SKM-1 (cell line): ENCODE measurements at regions not wholly inside any gene's neighbourhood (a gene's known extent, or its start where the extent isn't known, plus 50 kb on each side); places are given as distances from the start of the nearest gene placed in this dataset.

Source experiments
- DNase-seq: peaks from one replicate; lab custom pipeline; 2025; ENCODE audit not compliant: unreplicated experiment; lab: John Stamatoyannopoulos, UW

GRCh38 chr2:139963863-139964355 is 1183.7 kb upstream of the NXPH2 start:
- DNase-seq: no peak

GRCh38 chr2:139949242-139949972 is 1169.2 kb upstream of the NXPH2 start:
- DNase-seq: no peak

- no peak for DNase-seq
Observed at GRCh38 chr2:139946690-139947089, 1166.5 kb upstream of the NXPH2 start.

- DNase-seq: no peak
Observed at GRCh38 chr2:139940686-139941085, 1160.5 kb upstream of the NXPH2 start.

- DNase-seq: no peak
Observed at GRCh38 chr2:139925903-139926302, 1145.7 kb upstream of the NXPH2 start.

GRCh38 chr2:139924070-139924469 is 1143.9 kb upstream of the NXPH2 start:
- DNase-seq: no peak

GRCh38 chr2:139918982-139919381 is 1138.8 kb upstream of the NXPH2 start:
- DNase-seq: no peak

- DNase-seq: no peak
Observed at GRCh38 chr2:139917690-139918384, 1137.6 kb upstream of the NXPH2 start.

GRCh38 chr2:139916822-139917221 is 1136.6 kb upstream of the NXPH2 start:
- no peak for DNase-seq

- no peak for DNase-seq
Observed at GRCh38 chr2:139911160-139911559, 1131.0 kb upstream of the NXPH2 start.

- no peak for DNase-seq
Observed at GRCh38 chr2:139909136-139909535, 1128.9 kb upstream of the NXPH2 start.

GRCh38 chr2:139905624-139906023 is 1125.4 kb upstream of the NXPH2 start:
- DNase-seq: no peak

GRCh38 chr2:139891636-139892035 is 1111.4 kb upstream of the NXPH2 start:
- no peak for DNase-seq

GRCh38 chr2:139885921-139886498 is 1105.8 kb upstream of the NXPH2 start:
- DNase-seq: peak; percentile 24

GRCh38 chr2:139876964-139877363 is 1096.8 kb upstream of the NXPH2 start:
- DNase-seq: no peak

- no peak for DNase-seq
Observed at GRCh38 chr2:139876321-139876720, 1096.1 kb upstream of the NXPH2 start.

- DNase-seq: no peak
Observed at GRCh38 chr2:139872503-139872902, 1092.3 kb upstream of the NXPH2 start.

GRCh38 chr2:139872032-139872431 is 1091.8 kb upstream of the NXPH2 start:
- no peak for DNase-seq

- DNase-seq: no peak
Observed at GRCh38 chr2:139867601-139868226, 1087.5 kb upstream of the NXPH2 start.

GRCh38 chr2:139864821-139865302 is 1084.7 kb upstream of the NXPH2 start:
- no peak for DNase-seq

GRCh38 chr2:139854769-139855483 is 1074.7 kb upstream of the NXPH2 start:
- DNase-seq: no peak
